GM19463 (cell line): ENCODE measurements at regions not wholly inside any gene's neighbourhood (a gene's known extent, or its start where the extent isn't known, plus 50 kb on each side); places are given as distances from the start of the nearest gene placed in this dataset.

ENCODE experiments used
- ATAC-seq: cut with Tn5 transposase; IDR thresholded peaks from one replicate; pipeline ENCODE4 v1.9.1; 2021; ENCODE audit warnings: mild to moderate bottlenecking, moderate library complexity; ENCODE audit not compliant: unreplicated experiment

DNA sequence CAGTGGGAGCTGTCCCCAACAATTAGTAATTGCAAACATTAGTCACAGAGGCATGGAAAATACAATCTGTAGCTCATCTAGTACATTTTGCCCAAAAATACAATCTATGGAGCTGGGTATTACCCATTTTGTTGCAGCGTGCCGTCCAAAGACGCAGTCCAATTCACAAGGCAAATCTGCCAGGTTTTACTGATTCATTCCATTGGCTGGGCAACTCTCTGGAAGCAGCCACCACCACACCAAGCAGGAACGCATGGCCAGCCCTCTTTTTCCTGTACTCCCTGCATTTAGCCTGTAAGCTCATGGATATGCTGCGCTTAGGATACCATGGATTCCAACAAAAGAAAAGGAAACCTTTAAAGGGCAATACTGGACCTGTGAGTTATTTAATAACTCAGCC lies 60.5 kb upstream of the ARRDC4 start:
- no peak for ATAC-seq

DNA sequence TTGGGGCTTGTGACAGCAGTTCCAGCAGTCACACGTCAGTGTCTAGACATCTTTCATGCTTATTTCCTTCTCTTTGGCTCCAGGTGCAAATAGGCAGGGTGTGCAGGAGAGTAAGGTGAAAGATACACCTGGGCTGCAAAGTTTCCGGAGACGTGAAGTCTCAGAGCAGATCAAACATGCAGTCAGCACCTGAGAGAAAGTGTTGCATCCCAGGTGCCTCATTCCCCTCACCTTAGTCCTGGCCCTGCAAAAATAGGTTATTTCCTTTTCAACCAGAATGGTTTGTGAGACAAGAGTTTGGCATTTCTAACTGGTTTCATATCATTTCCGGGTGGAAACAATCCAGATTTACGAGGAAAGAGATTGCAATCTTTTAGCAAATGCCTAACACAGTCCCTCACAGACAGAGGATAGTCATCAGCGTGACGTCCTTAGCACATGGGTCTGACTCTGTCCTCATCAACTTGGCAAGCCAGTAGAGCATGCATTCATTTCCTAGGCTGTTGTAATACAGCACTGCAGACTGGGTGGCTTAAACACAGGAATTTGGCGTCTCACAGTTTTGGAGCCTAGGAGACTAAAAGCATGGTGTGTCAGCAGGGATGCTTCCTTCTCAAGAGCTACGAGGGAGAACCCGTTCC lies 58.2 kb upstream of the ARRDC4 start:
- ATAC-seq, result no peak

GRCh38 chr15:97903560-97903959 lies 56.9 kb upstream of the ARRDC4 start:
- no peak for ATAC-seq

- peak; percentile 56 for ATAC-seq
Observed at GRCh38 chr15:97903971-97904572, 56.4 kb upstream of the ARRDC4 start.

GRCh38 chr15:97909291-97909891 lies 51.1 kb upstream of the ARRDC4 start:
- ATAC-seq, result peak; percentile 97
